GM13977 (cell line): ENCODE measurements at regions not wholly inside any gene's neighbourhood (a gene's known extent, or its start where the extent isn't known, plus 50 kb on each side); places are given as distances from the start of the nearest gene placed in this dataset.

Experiments
- DNase-seq: peaks from one replicate; pipeline ENCODE4 v3.0.0; 2012; ENCODE audit warnings: low spot score
- in situ Hi-C: fragments of 300-500 bp; cut with MboI; formaldehyde crosslinking; loops from one replicate; pipeline ENCODE4 v1.12.0; 2022; ENCODE audit warnings: low sequenced_read_pairs, low pct_unique_long_range_greater_than_20kb, mixed read lengths, inconsistent platforms; ENCODE audit not compliant: unreplicated experiment
- TF ChIP-seq, protein P1 (sequence below): IDR thresholded peaks from 2 replicates; pipeline ENCODE4 v1.5.1; 2012; ENCODE audit warnings: mild to moderate bottlenecking, control low read depth; ENCODE audit not compliant: insufficient read depth; ENCODE audit errors: extremely low read depth, missing control alignments

DNA sequence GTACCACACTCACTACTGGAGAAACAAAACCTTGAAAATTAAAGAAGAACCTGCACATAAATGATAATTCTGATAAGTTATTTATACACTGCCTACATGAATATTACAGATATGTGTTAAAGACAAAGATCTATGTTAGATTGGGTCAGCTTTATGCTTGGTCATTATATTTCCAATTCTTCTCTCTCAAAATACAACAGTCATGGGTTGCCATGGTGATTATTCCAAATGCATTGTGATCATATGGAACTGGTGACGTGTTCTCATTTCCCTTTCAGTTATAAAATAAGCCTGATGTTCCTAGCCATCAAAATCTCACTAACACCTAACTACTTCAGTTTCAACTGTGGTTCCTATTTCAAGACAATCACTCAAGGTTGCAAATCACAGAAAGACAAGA is 1416.4 kb downstream of the UQCRFS1 start:
- TF ChIP-seq, protein P1, sequence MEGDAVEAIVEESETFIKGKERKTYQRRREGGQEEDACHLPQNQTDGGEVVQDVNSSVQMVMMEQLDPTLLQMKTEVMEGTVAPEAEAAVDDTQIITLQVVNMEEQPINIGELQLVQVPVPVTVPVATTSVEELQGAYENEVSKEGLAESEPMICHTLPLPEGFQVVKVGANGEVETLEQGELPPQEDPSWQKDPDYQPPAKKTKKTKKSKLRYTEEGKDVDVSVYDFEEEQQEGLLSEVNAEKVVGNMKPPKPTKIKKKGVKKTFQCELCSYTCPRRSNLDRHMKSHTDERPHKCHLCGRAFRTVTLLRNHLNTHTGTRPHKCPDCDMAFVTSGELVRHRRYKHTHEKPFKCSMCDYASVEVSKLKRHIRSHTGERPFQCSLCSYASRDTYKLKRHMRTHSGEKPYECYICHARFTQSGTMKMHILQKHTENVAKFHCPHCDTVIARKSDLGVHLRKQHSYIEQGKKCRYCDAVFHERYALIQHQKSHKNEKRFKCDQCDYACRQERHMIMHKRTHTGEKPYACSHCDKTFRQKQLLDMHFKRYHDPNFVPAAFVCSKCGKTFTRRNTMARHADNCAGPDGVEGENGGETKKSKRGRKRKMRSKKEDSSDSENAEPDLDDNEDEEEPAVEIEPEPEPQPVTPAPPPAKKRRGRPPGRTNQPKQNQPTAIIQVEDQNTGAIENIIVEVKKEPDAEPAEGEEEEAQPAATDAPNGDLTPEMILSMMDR: no peak
- in situ Hi-C loops: no loop called here
- DNase-seq: no peak

DNA sequence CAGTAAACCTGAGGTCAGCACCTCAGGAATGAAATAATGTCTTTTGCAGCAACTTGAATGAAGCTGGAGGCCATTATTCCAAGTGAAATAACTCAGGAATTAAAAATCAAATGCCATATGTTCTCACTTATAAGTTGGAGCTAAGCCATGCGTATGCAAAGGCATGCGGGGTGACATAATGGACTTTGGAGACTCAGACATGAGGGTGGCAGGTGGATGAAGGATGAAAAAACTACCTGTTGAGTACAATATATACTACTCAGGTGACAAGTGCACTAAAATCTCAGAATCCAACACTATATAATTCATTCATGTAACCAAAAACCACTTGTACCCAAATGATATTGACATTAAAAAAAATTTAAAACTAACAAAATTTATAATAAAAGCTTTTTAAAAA is 1416.9 kb downstream of the UQCRFS1 start:
- no peak for DNase-seq
- TF ChIP-seq, protein P1: no peak
- in situ Hi-C loops: no loop called here

DNA sequence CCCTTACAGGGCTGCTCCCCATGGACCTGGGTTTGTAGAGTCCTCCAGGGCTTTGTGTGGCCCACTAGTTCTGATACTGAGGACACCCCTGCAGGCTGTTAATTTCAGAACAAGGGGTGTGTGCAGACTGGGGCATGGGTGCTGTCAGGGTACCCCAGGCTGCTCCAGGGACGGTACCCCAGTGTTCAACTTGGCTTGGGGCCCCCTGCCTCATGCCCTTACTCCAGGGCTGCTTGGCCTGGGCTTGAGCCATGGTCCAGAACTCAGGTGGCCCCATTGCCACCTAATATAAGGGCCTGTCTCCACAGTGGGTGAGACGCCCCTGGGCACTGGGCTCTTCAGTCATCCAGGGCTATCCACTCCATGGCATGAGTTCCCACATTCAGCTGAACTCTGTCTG is 1417.6 kb downstream of the UQCRFS1 start:
- DNase-seq: no peak
- in situ Hi-C loops: no loop called here
- TF ChIP-seq, protein P1: no peak

DNA sequence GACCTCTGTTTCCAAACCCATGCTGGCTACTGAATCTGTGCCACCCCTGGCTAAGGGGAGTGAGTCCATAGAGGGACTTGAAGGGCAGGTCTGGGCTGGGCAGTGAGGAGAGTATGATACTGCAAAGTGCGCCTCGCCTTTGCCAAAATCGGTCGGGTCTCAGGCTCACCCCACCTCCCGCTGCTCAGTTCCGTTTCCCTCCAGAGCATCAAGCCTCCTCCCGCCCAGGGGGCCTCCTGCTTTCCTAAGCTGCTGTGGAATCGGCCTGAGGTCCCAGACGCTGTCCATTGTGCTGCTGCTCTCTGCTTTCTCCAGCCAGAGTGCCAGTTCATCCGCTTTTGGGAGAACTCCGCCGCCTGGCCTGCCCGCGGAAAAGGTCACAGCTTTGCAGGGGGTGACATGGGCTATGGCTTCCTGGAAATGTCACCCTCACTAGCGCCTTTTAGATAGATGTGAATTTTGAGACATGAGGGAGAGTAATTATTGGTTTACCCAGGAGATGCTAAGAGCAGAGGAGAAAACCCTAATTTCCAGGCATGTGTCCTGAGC is 1418.4 kb downstream of the UQCRFS1 start:
- in situ Hi-C loops: no loop called here
- DNase-seq: peak; percentile 22
- TF ChIP-seq, protein P1: no peak

DNA sequence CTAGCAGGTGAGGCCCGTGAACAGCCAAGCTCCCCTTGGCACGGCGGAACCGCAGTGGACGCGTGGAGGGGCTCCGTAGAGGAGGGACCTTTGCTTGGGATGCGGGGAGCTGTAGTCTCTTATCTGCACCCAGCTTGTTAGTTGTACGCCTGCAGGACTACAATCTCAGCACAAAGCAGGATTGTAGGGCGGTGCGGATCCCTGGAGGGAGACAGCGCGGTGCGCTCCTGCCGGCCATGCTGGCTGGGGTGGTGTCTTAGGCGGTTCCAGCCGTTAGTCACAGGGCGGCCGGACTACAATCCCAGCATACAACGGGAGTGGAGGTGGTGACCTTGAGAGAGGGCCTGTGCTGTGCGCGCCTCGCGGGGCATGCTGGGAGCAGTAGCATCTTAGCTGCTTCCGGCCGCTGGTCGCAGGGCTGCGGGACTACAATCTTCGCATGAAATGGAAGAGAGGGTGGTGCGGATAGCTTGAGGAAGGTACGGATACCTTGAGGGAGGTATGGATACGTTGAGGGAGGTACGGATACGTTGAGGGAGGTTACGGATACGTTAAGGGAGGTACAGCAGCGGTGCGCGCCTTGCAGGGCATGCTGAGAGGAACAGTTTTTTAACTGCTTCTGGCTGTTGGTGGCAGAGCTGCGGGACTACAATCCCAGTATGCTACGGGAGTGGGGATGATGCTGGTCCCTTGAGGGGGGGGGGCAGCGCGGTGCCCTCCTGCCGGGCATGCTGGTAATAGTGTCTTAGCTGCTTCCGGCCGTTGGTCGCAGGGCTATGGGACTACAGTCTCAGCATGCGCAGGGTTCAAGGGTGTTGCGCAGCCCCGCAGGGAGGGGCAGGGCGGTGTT is 1419.1 kb downstream of the UQCRFS1 start:
- DNase-seq: peak; percentile 87
- TF ChIP-seq, protein P1: no peak
- in situ Hi-C loops: no loop called here

DNA sequence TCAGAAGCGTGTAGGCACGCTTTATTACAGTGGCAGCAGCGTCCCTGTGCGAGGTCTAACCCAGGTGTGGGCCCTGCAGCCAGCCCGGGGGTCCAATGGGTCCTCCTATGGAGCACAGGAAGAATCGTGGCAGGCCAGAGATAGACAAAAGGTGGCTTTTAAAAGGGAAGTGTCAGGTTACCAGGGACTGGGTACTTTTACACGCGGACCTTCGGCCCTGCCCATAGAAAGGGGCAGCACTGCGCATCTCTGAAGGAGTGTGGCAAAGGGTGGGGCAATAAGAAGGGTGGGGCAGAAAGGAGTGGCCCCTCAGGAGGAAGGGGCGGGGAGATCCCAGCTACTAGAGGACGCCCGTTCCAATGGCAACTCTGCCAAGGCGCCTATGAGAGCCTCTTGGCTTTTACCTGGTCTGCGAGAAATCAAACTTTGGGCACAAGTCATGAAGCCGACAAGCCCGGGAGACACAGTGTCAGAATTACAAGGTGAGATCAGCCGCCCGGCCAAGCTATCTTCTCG is 1419.8 kb downstream of the UQCRFS1 start:
- in situ Hi-C loops: no loop called here
- DNase-seq: peak; percentile 67
- TF ChIP-seq, protein P1: no peak
